Neuronal stem cell (in vitro differentiated cells): ENCODE measurements at regions not wholly inside any gene's neighbourhood (a gene's known extent, or its start where the extent isn't known, plus 50 kb on each side); places are given as distances from the start of the nearest gene placed in this dataset.
"Not testable (repeated sequence)": the region's sequence is repeated elsewhere in the genome, so short reads cannot be mapped to it uniquely, and the experiment has no call there.

Experiments
- DNase-seq: peaks from one replicate; pipeline ENCODE4 v3.0.0-alpha.2; 2013; ENCODE audit warnings: low spot score
- H2AFZ ChIP-seq: one replicate; pipeline ENCODE4 v1.6.1; 2013; ENCODE audit warnings: mild to moderate bottlenecking, low read length, inconsistent platforms
- H2AK5ac ChIP-seq: 2 replicates; pipeline ENCODE4 v1.6.1; 2013; ENCODE audit warnings: low read depth, mild to moderate bottlenecking, inconsistent platforms, low read length, moderate library complexity, mixed read lengths
- H2BK120ac ChIP-seq: 2 replicates; pipeline ENCODE4 v1.6.1; 2013; ENCODE audit warnings: low read depth, mild to moderate bottlenecking, inconsistent platforms, low read length, moderate library complexity, mixed read lengths
- H2BK12ac ChIP-seq: one replicate; pipeline ENCODE4 v1.6.1; 2013; ENCODE audit warnings: low read length, inconsistent platforms
- H2BK15ac ChIP-seq: 2 replicates; pipeline ENCODE4 v1.6.1; 2013; ENCODE audit warnings: mild to moderate bottlenecking, low read length, inconsistent platforms, mixed read lengths
- H2BK5ac ChIP-seq: one replicate; pipeline ENCODE4 v1.6.1; 2013; ENCODE audit warnings: inconsistent platforms, mild to moderate bottlenecking, low read length, moderate library complexity
- H3K14ac ChIP-seq: one replicate; pipeline ENCODE4 v1.6.1; 2013; ENCODE audit warnings: low read length, inconsistent platforms
- H3K18ac ChIP-seq: 2 replicates; pipeline ENCODE4 v1.6.1; 2013; ENCODE audit warnings: low read length, inconsistent platforms
- H3K23ac ChIP-seq: 2 replicates; pipeline ENCODE4 v1.6.1; 2013; ENCODE audit warnings: low read depth, mild to moderate bottlenecking, mixed read lengths, low read length, inconsistent platforms; ENCODE audit not compliant: poor library complexity
- H3K27ac ChIP-seq: replicated peaks from 3 replicates; pipeline ENCODE4 v1.5.1; 2013; ENCODE audit warnings: low read length, inconsistent platforms
- H3K27me3 ChIP-seq, 3 experiments: 2 replicates each; pipeline ENCODE4 v1.6.1; 2013; ENCODE audit warnings: low read length in 3 of 3, mild to moderate bottlenecking in 2 of 3, inconsistent platforms in 1 of 3, low read depth in 1 of 3, mixed read lengths in 1 of 3, moderate library complexity in 1 of 3; ENCODE audit not compliant: control insufficient read depth in 3 of 3, insufficient read depth in 3 of 3
- H3K36me3 ChIP-seq, 2 donors: replicated peaks in 1 of 2; 2 replicates each; pipeline ENCODE4 v1.6.1; 2013; ENCODE audit warnings: low read length in 2 of 2; ENCODE audit not compliant: control insufficient read depth in 2 of 2, insufficient read depth in 2 of 2
- H3K4ac ChIP-seq: 2 replicates; pipeline ENCODE4 v1.6.1; 2013; ENCODE audit warnings: inconsistent platforms, mild to moderate bottlenecking, low read length, moderate library complexity
- H3K4me1 ChIP-seq, 2 donors: 1 replicate in 1 of 2; 2 replicates in 1 of 2; pipeline ENCODE4 v1.6.1; 2013; ENCODE audit warnings: low read length in 2 of 2, low read depth in 1 of 2; ENCODE audit not compliant: control insufficient read depth in 2 of 2, insufficient read depth in 1 of 2
- H3K4me2 ChIP-seq: one replicate; pipeline ENCODE4 v1.6.1; 2013; ENCODE audit warnings: mild to moderate bottlenecking, low read length, inconsistent platforms; ENCODE audit not compliant: insufficient read depth, poor library complexity, severe bottlenecking
- H3K4me3 ChIP-seq, 2 donors: 2 replicates each; pipeline ENCODE4 v1.5.1; 2013; ENCODE audit warnings: low read length in 2 of 2, mild to moderate bottlenecking in 2 of 2, inconsistent platforms in 1 of 2, moderate library complexity in 1 of 2
- H3K79me1 ChIP-seq: one replicate; pipeline ENCODE4 v1.6.1; 2013; ENCODE audit warnings: low read depth, mild to moderate bottlenecking, inconsistent platforms, low read length, moderate library complexity
- H3K9ac ChIP-seq: one replicate; pipeline ENCODE4 v1.6.1; 2013; ENCODE audit warnings: mild to moderate bottlenecking, low read depth, low read length, inconsistent platforms; ENCODE audit not compliant: poor library complexity
- H3K9me3 ChIP-seq, 2 donors: replicated peaks in 1 of 2; 2 replicates each; pipeline versions ENCODE3 to v1.6.1; 2013; ENCODE audit warnings: low read length in 2 of 2, mild to moderate bottlenecking in 2 of 2, inconsistent platforms in 1 of 2, low read depth in 1 of 2, mixed read lengths in 1 of 2, moderate library complexity in 1 of 2; ENCODE audit not compliant: control insufficient read depth in 2 of 2, insufficient read depth in 1 of 2
- H4K8ac ChIP-seq: one replicate; pipeline ENCODE4 v1.6.1; 2013; ENCODE audit warnings: low read depth, mild to moderate bottlenecking, inconsistent platforms, low read length, moderate library complexity
- H4K91ac ChIP-seq: one replicate; pipeline ENCODE4 v1.6.1; 2013; ENCODE audit warnings: low read length, low read depth, mild to moderate bottlenecking, inconsistent platforms; ENCODE audit not compliant: poor library complexity
- WGBS, 2 donors: extraction: QIAGEN DNeasy Blood & Tissue Kit; methylation state at CpG; one replicate each; pipeline ENCODE4 v1.1.7; 2013; ENCODE audit warnings: missing lambda C conversion rate in 2 of 2, mixed read lengths in 1 of 2; ENCODE audit not compliant: insufficient read length in 2 of 2, insufficient replicate concordance in 1 of 2; ENCODE audit errors: extremely low coverage in 2 of 2; 5-methylcytosine and 5-hydroxymethylcytosine counted together

GRCh38 chr21:13986996-13987958, 223.5 kb downstream of the LIPI start:
- not testable (repeated sequence) for H2BK15ac ChIP-seq, H3K14ac ChIP-seq, H3K23ac ChIP-seq, DNase-seq, H2BK12ac ChIP-seq, H2BK5ac ChIP-seq, H3K36me3 ChIP-seq, H3K27me3 ChIP-seq, H4K8ac ChIP-seq, H3K4me3 ChIP-seq, H3K9me3 ChIP-seq, H3K4me1 ChIP-seq, H3K18ac ChIP-seq, H3K9ac ChIP-seq, H2AK5ac ChIP-seq, H4K91ac ChIP-seq, H3K4me2 ChIP-seq, H2AFZ ChIP-seq, H3K79me1 ChIP-seq, H2BK120ac ChIP-seq, H3K4ac ChIP-seq, H3K27ac ChIP-seq
- WGBS, 2 donors = no CpG with 5 or more reads among the region's 9 CpGs

DNA sequence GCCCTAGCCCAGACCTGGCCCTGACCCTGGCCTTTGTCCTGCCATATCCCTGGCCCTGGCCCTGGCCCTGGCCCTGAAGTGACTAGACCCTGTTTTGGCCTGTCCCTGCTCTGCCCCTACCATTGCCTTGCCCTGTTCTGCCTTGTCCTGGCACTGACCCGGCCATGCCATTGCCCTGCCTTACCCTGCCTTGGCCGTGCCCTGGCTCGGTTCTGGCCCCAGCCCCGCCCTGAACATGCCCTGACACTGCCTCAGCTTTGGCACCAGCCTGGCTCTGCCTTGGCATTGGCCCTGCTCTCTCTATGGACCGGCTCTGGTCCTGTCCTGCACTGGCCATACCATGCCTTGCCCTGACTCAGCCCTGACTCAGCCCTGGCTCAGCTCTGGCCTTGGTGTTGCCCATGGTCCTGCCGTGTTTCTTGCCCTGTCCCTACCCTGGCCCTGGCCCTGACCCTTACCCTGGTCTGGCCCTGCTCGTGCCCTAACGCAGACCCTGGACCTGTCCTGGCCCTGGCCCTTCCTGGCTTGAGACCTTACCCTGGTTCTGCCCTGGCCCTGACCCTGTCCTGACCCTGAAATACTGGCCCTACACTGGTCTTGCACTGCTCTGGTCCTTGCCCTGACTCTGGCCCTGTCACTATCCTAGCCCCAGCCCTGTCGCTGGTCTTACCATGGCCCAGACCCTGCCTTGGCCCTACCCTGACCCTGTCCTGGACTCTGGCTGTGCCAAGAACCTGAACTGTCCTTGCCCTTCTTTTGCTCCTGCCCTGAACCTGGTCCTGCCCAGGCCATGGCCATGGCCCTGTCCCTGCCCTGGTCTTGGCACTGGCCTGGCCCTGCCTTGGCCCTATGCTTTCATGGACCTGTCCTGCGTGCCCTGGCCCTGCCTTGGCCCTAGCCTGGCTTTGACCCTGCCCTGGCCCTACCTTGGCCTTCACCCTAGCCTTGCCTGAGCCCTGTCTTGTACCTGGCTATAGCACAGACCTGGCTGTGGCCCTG, 224.6 kb downstream of the LIPI start:
- not testable (repeated sequence) for H4K8ac ChIP-seq, H3K27ac ChIP-seq, H3K36me3 ChIP-seq, H3K9me3 ChIP-seq, H3K27me3 ChIP-seq, H2AFZ ChIP-seq, H3K4me1 ChIP-seq, H2BK12ac ChIP-seq, H2AK5ac ChIP-seq, DNase-seq, H3K4me2 ChIP-seq, H4K91ac ChIP-seq, H2BK5ac ChIP-seq, H3K9ac ChIP-seq, H3K79me1 ChIP-seq, H3K4me3 ChIP-seq, H3K23ac ChIP-seq, H2BK120ac ChIP-seq, H3K18ac ChIP-seq, H3K4ac ChIP-seq, H2BK15ac ChIP-seq, H3K14ac ChIP-seq
- no CpG with 5 or more reads among the region's 10 CpGs for WGBS, 2 donors

GRCh38 chr21:13985137-13985864, 225.5 kb downstream of the LIPI start:
- H2BK5ac ChIP-seq, H3K18ac ChIP-seq, H2BK12ac ChIP-seq, H2BK120ac ChIP-seq, H4K8ac ChIP-seq, H3K79me1 ChIP-seq, H3K23ac ChIP-seq, H3K36me3 ChIP-seq, H3K4ac ChIP-seq, DNase-seq, H3K27me3 ChIP-seq, H3K14ac ChIP-seq, H3K4me1 ChIP-seq, H2AFZ ChIP-seq, H4K91ac ChIP-seq, H3K9me3 ChIP-seq, H3K4me3 ChIP-seq, H3K27ac ChIP-seq, H2AK5ac ChIP-seq, H3K4me2 ChIP-seq, H2BK15ac ChIP-seq: not testable (repeated sequence)
- WGBS, 2 donors = no CpG with 5 or more reads among the region's 9 CpGs
- H3K9ac ChIP-seq = peak overlapping the region; percentile 21
